KMS-11 (cell line): ENCODE measurements at regions not wholly inside any gene's neighbourhood (a gene's known extent, or its start where the extent isn't known, plus 50 kb on each side); places are given as distances from the start of the nearest gene placed in this dataset.

Experiments
- H2AFZ ChIP-seq: fragments of 200-600 bp; sonication (generic); 2 replicates; pipeline ENCODE4 v1.6.1; 2016; ENCODE audit warnings: antibody characterized with exemption, mixed run types, low read depth
- H3K27ac ChIP-seq: fragments of 200-600 bp; sonication (generic); 2 replicates; pipeline ENCODE4 v1.6.1; 2016; ENCODE audit warnings: mild to moderate bottlenecking, mixed run types
- H3K27me3 ChIP-seq: fragments of 200-600 bp; sonication (generic); 2 replicates; pipeline ENCODE4 v1.6.1; 2017; ENCODE audit warnings: mild to moderate bottlenecking, low read depth, mixed run types, moderate library complexity; ENCODE audit not compliant: insufficient read depth
- H3K36me3 ChIP-seq: fragments of 200-600 bp; sonication (generic); 2 replicates; pipeline ENCODE4 v1.6.1; 2017; ENCODE audit warnings: mild to moderate bottlenecking, mixed run types; ENCODE audit not compliant: insufficient read depth
- H3K4me1 ChIP-seq: fragments of 200-600 bp; sonication (generic); 2 replicates; pipeline ENCODE4 v1.6.1; 2016; ENCODE audit warnings: mild to moderate bottlenecking, low read depth, mixed run types; ENCODE audit not compliant: poor library complexity, severe bottlenecking
- H3K4me2 ChIP-seq: fragments of 200-600 bp; sonication (generic); 2 replicates; pipeline ENCODE4 v1.7.0; 2016; ENCODE audit warnings: mild to moderate bottlenecking, mixed run types
- H3K4me3 ChIP-seq: fragments of 200-600 bp; sonication (generic); IDR thresholded peaks from 2 replicates; pipeline ENCODE4 v1.6.1; 2017; ENCODE audit warnings: low read depth, low read length, mixed read lengths; ENCODE audit not compliant: insufficient read depth
- H3K79me2 ChIP-seq: fragments of 200-600 bp; sonication (generic); 2 replicates; pipeline ENCODE4 v1.6.1; 2016; ENCODE audit warnings: low read depth, mixed run types; ENCODE audit not compliant: insufficient read depth
- H3K9ac ChIP-seq: fragments of 200-600 bp; sonication (generic); 2 replicates; pipeline ENCODE4 v1.6.1; 2016; ENCODE audit warnings: mild to moderate bottlenecking, mixed run types
- H4K20me1 ChIP-seq: fragments of 200-600 bp; sonication (generic); 2 replicates; pipeline ENCODE4 v1.6.1; 2016; ENCODE audit warnings: mild to moderate bottlenecking, mixed run types; ENCODE audit not compliant: insufficient read depth
- CTCF ChIP-seq: fragments of 200-600 bp; sonication (generic); conservative IDR thresholded peaks from 2 replicates; pipeline ENCODE4 v1.6.1; 2017; ENCODE audit warnings: low read depth, mild to moderate bottlenecking, antibody characterized with exemption, low read length, moderate library complexity, mixed read lengths

DNA sequence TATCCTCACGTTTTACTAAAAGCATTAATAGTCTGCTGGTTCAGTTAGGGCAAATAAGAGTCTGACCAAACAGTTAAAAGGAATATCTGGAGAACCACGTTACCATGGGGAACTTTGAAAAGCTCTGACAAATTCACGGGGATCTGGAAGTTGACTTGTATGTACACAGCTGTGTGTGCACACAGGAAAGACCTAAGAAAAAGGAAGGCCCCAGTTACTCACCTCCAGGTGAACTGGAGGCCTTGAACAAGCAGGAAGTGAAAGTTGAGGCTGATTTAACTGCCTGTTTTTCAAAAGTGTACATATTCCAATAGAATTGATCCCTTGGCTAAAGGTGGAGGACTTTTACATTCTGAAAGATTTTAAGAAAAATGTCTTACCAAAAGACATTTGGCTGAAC, 1891.6 kb upstream of the PCDH20 start:
- TF ChIP-seq CTCF = no peak
- no peak overlapping the region for H3K9ac ChIP-seq
- no peaks in the 10 kb centered on the region for H3K27me3 ChIP-seq
- no peaks in the 10 kb centered on the region for H3K79me2 ChIP-seq
- no peaks in the 10 kb centered on the region for H3K4me1 ChIP-seq
- no peak overlapping the region for H2AFZ ChIP-seq
- no peak overlapping the region for H3K27ac ChIP-seq
- H4K20me1 ChIP-seq = no peaks in the 10 kb centered on the region
- no peak overlapping the region for H3K4me2 ChIP-seq
- no peaks in the 10 kb centered on the region for H3K36me3 ChIP-seq
- H3K4me3 ChIP-seq = no peak overlapping the region

- no peak overlapping the region for H3K4me3 ChIP-seq
- H3K36me3 ChIP-seq = no peaks in the 10 kb centered on the region
- H3K27ac ChIP-seq = no peak overlapping the region
- H3K9ac ChIP-seq = no peak overlapping the region
- H2AFZ ChIP-seq = no peak overlapping the region
- no peaks in the 10 kb centered on the region for H3K79me2 ChIP-seq
- TF ChIP-seq CTCF = no peak
- H3K27me3 ChIP-seq = no peaks in the 10 kb centered on the region
- H3K4me2 ChIP-seq = no peak overlapping the region
- no peaks in the 10 kb centered on the region for H4K20me1 ChIP-seq
- no peaks in the 10 kb centered on the region for H3K4me1 ChIP-seq
Measured at GRCh38 chr13:63305641-63306133, 1890.0 kb upstream of the PCDH20 start.

DNA sequence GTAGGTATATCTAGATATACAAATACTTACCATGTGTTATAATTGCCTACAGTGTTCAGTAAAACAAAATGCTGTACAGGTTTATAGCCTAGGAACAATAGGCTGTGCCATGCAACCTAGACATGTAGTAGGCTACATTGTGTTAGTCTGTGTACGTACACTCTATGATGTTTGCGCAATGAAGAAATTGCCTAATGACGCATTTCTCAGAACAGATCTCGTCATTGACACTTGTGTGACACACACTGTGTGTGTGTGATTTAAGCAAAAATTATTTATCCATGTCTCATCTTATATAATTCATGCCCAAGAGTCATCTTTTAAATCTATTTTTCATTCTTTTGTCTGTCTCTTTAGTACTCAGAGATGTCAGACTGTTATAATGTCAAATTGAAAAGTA, 1888.8 kb upstream of the PCDH20 start:
- no peaks in the 10 kb centered on the region for H3K79me2 ChIP-seq
- no peaks in the 10 kb centered on the region for H3K36me3 ChIP-seq
- no peak for TF ChIP-seq CTCF
- H3K9ac ChIP-seq = no peak overlapping the region
- no peaks in the 10 kb centered on the region for H4K20me1 ChIP-seq
- no peak overlapping the region for H2AFZ ChIP-seq
- no peaks in the 10 kb centered on the region for H3K4me1 ChIP-seq
- H3K27me3 ChIP-seq = no peaks in the 10 kb centered on the region
- H3K4me3 ChIP-seq = no peak overlapping the region
- H3K27ac ChIP-seq = no peak overlapping the region
- no peak overlapping the region for H3K4me2 ChIP-seq

DNA sequence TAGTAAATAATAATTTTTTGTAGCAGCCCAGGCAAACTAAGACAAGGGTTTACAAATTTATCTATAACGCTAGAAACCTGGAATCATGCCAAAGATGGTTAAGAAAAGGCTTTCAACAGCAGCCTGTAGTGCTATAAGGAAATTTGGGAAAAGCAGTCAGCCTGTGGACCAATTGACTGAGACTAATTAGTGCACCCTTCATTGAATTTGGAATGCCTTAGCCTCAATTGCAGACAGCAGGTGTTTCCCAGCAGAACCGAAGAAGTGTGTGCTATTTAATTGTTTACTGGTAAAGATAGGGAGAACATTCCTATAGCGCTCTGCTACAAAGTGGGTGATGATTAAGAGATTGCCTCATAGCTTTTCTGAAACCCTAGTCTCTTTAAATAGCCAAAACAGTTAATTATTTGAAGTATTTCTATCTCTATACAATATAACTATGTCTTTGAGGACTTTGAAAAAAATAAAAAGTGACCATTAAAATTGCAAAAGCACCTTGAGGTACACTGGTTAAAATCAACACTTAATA, 1884.3 kb upstream of the PCDH20 start:
- H3K4me2 ChIP-seq = no peak overlapping the region
- no peaks in the 10 kb centered on the region for H3K79me2 ChIP-seq
- no peaks in the 10 kb centered on the region for H4K20me1 ChIP-seq
- no peak overlapping the region for H3K4me3 ChIP-seq
- H2AFZ ChIP-seq = no peak overlapping the region
- no peak for TF ChIP-seq CTCF
- H3K27me3 ChIP-seq = no peaks in the 10 kb centered on the region
- H3K4me1 ChIP-seq = no peaks in the 10 kb centered on the region
- no peak overlapping the region for H3K27ac ChIP-seq
- H3K9ac ChIP-seq = no peak overlapping the region
- H3K36me3 ChIP-seq = no peaks in the 10 kb centered on the region
